ENCODE measurements at regions not wholly inside any gene's neighbourhood (a gene's known extent, or its start where the extent isn't known, plus 50 kb on each side); places are given as distances from the start of the nearest gene placed in this dataset.

DNA sequence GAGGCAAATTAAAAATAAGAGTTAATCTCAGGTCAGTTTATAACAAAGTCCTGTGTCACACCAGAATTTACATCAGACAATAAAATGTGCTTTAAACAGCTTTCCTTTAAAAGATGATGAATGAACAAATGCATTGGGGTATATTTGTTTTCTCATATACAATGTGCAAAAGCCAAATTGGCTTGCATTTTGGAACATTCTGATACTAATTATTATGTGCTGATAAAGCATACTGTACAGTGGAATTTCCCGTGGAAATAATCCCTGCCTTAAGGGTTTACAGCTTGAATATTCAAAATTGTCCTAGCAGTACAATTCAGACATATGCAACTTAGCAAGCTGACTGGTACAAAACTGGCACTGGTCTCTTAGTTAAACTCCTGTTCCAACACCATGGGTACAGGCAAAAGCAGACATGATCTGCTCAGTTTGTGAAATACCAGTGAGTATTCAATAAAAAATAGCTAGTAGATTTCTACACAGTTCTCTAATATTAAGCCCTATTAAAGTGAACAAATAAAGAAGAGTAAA is 373.4 kb downstream of the SLITRK1 start:
- TF ChIP-seq NFRKB (IDR thresholded peaks at IDR 0.05), result no peak
- no peak for TF ChIP-seq BHLHE40 (IDR thresholded peaks at IDR 0.05; ENCODE audit: borderline replicate concordance)
- TF ChIP-seq SUZ12 (IDR thresholded peaks at IDR 0.05), result no peak
- TF ChIP-seq LEF1 (IDR thresholded peaks at IDR 0.05; ENCODE audit: borderline replicate concordance), result no peak
- TF ChIP-seq TARDBP (IDR thresholded peaks at IDR 0.05), result no peak
- no peak for TF ChIP-seq ELF4 (IDR thresholded peaks at IDR 0.05)
- no peak for TF ChIP-seq FOXM1 (IDR thresholded peaks at IDR 0.05; ENCODE audit: borderline replicate concordance)
- TF ChIP-seq FOXK2 (IDR thresholded peaks at IDR 0.05), result no peak
- no peak for DNase-seq (ENCODE audit: extremely low spot score)
- ChIA-PET CTCF (no interaction called here), POLR2A (no interaction called here)

DNA sequence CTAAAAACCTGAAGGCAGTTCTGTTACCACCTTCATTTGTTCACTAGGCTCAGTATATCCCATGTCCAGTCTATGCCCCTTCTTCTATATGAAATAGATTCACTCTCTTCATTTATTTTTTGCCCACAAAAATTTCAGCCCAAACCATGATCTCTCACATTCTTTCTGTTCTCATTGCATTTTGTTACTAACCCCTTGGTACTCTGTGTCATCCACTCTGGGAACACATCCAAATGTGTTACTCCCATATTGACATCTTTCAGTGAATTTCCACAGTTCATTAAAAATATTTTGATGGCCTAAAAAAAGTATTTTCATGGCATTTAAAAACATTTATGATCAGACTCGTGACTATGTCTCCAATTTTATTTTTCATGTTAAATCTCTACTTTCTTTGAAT is 378.9 kb downstream of the SLITRK1 start:
- no peak for DNase-seq (ENCODE audit: extremely low spot score)
- ChIA-PET POLR2A (no interaction called here), CTCF (interaction anchor here (0.6 to 0.7 kb wide), 2 partner anchors 271 to 376 kb away, joined by 3 to 4 read pairs; no protein-coding TSS in a partner anchor)
- TF ChIP-seq SUZ12 (IDR thresholded peaks at IDR 0.05), result no peak
- TF ChIP-seq L3MBTL2 (conservative IDR thresholded peaks at IDR 0.05), result no peak
- no peak for TF ChIP-seq TARDBP (IDR thresholded peaks at IDR 0.05)
- TF ChIP-seq LEF1 (IDR thresholded peaks at IDR 0.05; ENCODE audit: borderline replicate concordance), result no peak
- TF ChIP-seq FOXK2 (IDR thresholded peaks at IDR 0.05), result no peak
- TF ChIP-seq ZNF384 (IDR thresholded peaks at IDR 0.05), result no peak
- no peak for TF ChIP-seq HDGF (IDR thresholded peaks at IDR 0.05; ENCODE audit: borderline replicate concordance)
- TF ChIP-seq, protein P1, sequence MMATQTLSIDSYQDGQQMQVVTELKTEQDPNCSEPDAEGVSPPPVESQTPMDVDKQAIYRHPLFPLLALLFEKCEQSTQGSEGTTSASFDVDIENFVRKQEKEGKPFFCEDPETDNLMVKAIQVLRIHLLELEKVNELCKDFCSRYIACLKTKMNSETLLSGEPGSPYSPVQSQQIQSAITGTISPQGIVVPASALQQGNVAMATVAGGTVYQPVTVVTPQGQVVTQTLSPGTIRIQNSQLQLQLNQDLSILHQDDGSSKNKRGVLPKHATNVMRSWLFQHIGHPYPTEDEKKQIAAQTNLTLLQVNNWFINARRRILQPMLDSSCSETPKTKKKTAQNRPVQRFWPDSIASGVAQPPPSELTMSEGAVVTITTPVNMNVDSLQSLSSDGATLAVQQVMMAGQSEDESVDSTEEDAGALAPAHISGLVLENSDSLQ (IDR thresholded peaks at IDR 0.05), result no peak
- TF ChIP-seq CTBP1 (IDR thresholded peaks at IDR 0.05; ENCODE audit: borderline replicate concordance), result no peak
- no peak for TF ChIP-seq FOXA1 (IDR thresholded peaks at IDR 0.05)
- no peak for TF ChIP-seq ARNT (IDR thresholded peaks at IDR 0.05)
- no peak for TF ChIP-seq SP1 (IDR thresholded peaks at IDR 0.05)
- no peak for TF ChIP-seq ELF4 (IDR thresholded peaks at IDR 0.05)
- TF ChIP-seq FOXM1 (IDR thresholded peaks at IDR 0.05; ENCODE audit: borderline replicate concordance), result no peak
- TF ChIP-seq NFRKB (IDR thresholded peaks at IDR 0.05), result no peak
- TF ChIP-seq BHLHE40 (IDR thresholded peaks at IDR 0.05; ENCODE audit: borderline replicate concordance), result no peak

DNA sequence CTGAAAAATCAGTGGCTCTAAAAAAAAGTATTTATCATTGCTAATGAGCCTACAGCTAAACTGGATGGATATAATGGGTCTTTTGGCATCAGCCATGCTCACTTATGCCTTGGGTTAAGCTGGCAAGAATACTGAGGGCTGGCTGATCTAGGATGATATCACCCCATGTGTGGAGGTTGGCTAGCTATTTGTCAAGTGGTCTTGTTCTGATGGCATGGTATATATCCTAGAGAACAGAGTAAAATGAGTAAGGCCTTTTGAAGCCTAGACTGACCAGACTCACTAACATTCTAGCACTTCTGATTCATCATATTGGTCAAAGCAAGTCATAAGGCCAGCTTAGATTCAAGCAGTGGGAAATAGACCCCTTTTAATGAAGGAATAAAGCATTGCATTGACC is 383.0 kb downstream of the SLITRK1 start:
- POLR2A ChIA-PET, result no interaction called here
- TF ChIP-seq, protein P1 (IDR thresholded peaks at IDR 0.05), result no peak
- no peak for TF ChIP-seq TARDBP (IDR thresholded peaks at IDR 0.05)
- no peak for TF ChIP-seq L3MBTL2 (conservative IDR thresholded peaks at IDR 0.05)
- TF ChIP-seq BHLHE40 (IDR thresholded peaks at IDR 0.05; ENCODE audit: borderline replicate concordance), result no peak
- TF ChIP-seq LEF1 (IDR thresholded peaks at IDR 0.05; ENCODE audit: borderline replicate concordance), result no peak
- TF ChIP-seq FOXM1 (IDR thresholded peaks at IDR 0.05; ENCODE audit: borderline replicate concordance), result no peak
- no peak for TF ChIP-seq FOXA1 (IDR thresholded peaks at IDR 0.05)
- no peak for TF ChIP-seq ELF4 (IDR thresholded peaks at IDR 0.05)
- no peak for TF ChIP-seq SUZ12 (IDR thresholded peaks at IDR 0.05)
- no peak for TF ChIP-seq ZNF384 (IDR thresholded peaks at IDR 0.05)
- TF ChIP-seq FOXK2 (IDR thresholded peaks at IDR 0.05), result no peak
- no peak for TF ChIP-seq ARNT (IDR thresholded peaks at IDR 0.05)
- TF ChIP-seq HDGF (IDR thresholded peaks at IDR 0.05; ENCODE audit: borderline replicate concordance), result no peak
- TF ChIP-seq NFRKB (IDR thresholded peaks at IDR 0.05), result no peak
- TF ChIP-seq SP1 (IDR thresholded peaks at IDR 0.05), result no peak
- no peak for TF ChIP-seq CTBP1 (IDR thresholded peaks at IDR 0.05; ENCODE audit: borderline replicate concordance)
- CTCF ChIA-PET, result no interaction called here
- no peak for DNase-seq (ENCODE audit: extremely low spot score)

DNA sequence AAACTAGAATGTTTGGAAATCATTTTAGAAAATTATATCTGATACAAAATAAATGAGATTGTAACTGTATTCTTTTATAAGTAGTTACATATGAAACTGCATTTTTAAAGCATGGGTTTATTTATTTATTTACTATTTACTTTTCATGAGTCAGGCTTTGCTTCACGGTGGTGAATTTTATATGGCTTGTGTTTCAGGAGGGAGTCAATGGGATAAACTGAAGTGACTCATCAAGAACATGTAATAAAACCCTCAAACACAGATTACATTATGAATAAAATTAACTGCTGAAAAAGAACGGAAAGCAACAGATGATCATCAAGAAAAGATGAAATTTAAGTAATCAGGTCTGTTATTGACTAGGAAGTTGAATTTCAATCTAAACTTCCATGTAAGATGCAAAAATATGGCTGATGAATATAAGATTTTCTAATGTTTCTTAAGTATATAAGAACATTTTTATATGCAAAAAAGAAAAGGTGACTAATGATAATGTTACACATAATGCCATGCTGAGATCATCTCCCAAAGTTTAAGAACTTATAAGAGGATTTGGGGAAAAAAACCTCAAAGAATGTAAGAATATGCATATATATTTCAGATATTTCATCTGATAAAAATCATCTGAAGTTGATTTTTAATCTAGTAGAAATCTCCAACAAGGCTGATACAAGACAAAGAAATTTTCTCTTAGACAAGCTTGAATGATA is 383.6 kb downstream of the SLITRK1 start:
- ChIA-PET POLR2A (no interaction called here), CTCF (no interaction called here)
- peak; percentile 31 for DNase-seq (ENCODE audit: extremely low spot score)
- TF ChIP-seq BHLHE40 (IDR thresholded peaks at IDR 0.05; ENCODE audit: borderline replicate concordance) (no peak), SUZ12 (IDR thresholded peaks at IDR 0.05) (no peak), L3MBTL2 (conservative IDR thresholded peaks at IDR 0.05) (no peak), NFRKB (IDR thresholded peaks at IDR 0.05) (no peak), ZNF384 (IDR thresholded peaks at IDR 0.05) (no peak), FOXA1 (IDR thresholded peaks at IDR 0.05) (no peak)

DNA sequence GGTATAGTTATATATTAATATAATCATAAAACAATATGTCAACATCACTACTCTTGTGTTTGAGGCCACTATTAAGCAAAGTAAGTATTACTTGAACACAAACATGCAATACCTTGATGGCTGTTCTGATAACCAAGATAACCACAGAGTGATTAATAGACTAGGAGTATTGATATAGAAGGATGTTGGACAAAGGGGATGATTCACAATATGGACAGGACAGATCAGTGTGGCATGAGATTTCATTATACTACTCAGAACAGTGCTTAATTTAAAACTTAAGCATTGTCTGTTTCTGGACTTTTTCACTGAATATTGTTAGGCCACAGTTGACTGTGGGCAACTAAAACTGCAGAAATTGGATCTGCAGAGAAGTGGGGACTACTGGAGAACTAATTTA is 384.2 kb downstream of the SLITRK1 start:
- POLR2A ChIA-PET, result no interaction called here
- DNase-seq (ENCODE audit: extremely low spot score), result no peak
- CTCF ChIA-PET, result no interaction called here
- TF ChIP-seq FOXA1 (IDR thresholded peaks at IDR 0.05), result no peak
- no peak for TF ChIP-seq ZNF384 (IDR thresholded peaks at IDR 0.05)
- TF ChIP-seq NFRKB (IDR thresholded peaks at IDR 0.05), result no peak
- no peak for TF ChIP-seq SP1 (IDR thresholded peaks at IDR 0.05)
- no peak for TF ChIP-seq HDGF (IDR thresholded peaks at IDR 0.05; ENCODE audit: borderline replicate concordance)
- no peak for TF ChIP-seq BHLHE40 (IDR thresholded peaks at IDR 0.05; ENCODE audit: borderline replicate concordance)
- no peak for TF ChIP-seq ARNT (IDR thresholded peaks at IDR 0.05)
- no peak for TF ChIP-seq ELF4 (IDR thresholded peaks at IDR 0.05)
- no peak for TF ChIP-seq TARDBP (IDR thresholded peaks at IDR 0.05)
- TF ChIP-seq FOXK2 (IDR thresholded peaks at IDR 0.05), result no peak
- no peak for TF ChIP-seq SUZ12 (IDR thresholded peaks at IDR 0.05)

DNA sequence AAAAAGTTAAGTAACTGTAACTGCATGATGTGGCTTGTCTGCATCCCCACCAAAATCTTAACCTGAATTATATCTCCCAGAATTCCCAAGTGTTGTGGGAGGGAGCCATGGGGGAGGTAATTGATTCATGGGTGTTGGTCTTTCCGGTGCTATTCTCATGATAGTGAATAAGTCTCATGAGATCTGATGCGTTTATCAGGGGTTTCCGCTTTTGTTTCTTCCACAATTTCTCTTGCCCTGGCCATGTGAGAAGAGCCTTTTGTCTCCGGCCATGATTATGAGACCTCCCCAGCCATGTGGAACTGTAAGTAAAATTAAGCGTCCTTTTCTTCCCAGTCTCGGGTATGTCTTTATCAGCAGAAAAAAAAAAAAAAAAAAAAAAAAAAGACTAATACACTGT is 385.8 kb downstream of the SLITRK1 start:
- no peak for TF ChIP-seq HDGF (IDR thresholded peaks at IDR 0.05; ENCODE audit: borderline replicate concordance)
- TF ChIP-seq TARDBP (IDR thresholded peaks at IDR 0.05), result no peak
- TF ChIP-seq NFRKB (IDR thresholded peaks at IDR 0.05), result no peak
- TF ChIP-seq SUZ12 (IDR thresholded peaks at IDR 0.05), result no peak
- ChIA-PET CTCF (no interaction called here), POLR2A (no interaction called here)
- DNase-seq (ENCODE audit: extremely low spot score), result no peak

DNA sequence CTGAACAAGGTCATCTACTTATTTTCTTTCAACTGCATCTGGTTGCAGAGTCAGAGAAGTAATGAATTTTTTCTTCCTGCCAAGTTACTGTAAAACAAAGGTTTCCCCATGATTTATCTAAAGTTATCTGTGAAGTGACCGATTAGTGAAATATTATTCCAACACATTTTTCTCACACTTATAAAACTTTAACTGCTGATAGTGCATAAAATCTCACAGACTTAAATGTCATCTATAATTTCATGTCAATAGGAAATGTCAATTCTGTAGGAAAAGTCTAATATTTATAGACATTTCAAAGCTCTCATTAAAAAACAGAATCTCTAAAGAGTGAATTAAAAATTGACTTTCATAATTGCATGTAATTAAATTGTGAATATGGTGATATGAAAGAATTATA is 397.2 kb downstream of the SLITRK1 start:
- ChIA-PET CTCF (no interaction called here), POLR2A (no interaction called here)
- no peak for DNase-seq (ENCODE audit: extremely low spot score)
- no peak for TF ChIP-seq CTBP1 (IDR thresholded peaks at IDR 0.05; ENCODE audit: borderline replicate concordance)
- no peak for TF ChIP-seq ARNT (IDR thresholded peaks at IDR 0.05)
- TF ChIP-seq FOXM1 (IDR thresholded peaks at IDR 0.05; ENCODE audit: borderline replicate concordance), result no peak
- TF ChIP-seq, protein P1 (IDR thresholded peaks at IDR 0.05), result no peak
- TF ChIP-seq SP1 (IDR thresholded peaks at IDR 0.05), result no peak
